H1 (cell line): ENCODE measurements at regions not wholly inside any gene's neighbourhood (a gene's known extent, or its start where the extent isn't known, plus 50 kb on each side); places are given as distances from the start of the nearest gene placed in this dataset.
A peak's percentile ranks its signal among the peaks of the same experiment; 100 is the strongest.

Source experiments
- CTCF ChIA-PET: fragments of 300-600 bp; sonication (Branson Sonifier 250); formaldehyde crosslinking; loops from one replicate; lab custom pipeline; 2021; ENCODE audit not compliant: partially characterized antibody; lab: Charles Lee
- POLR2A ChIA-PET: fragments of 300-600 bp; sonication (Branson Sonifier 250); formaldehyde crosslinking; loops from one replicate; lab custom pipeline; 2021; ENCODE audit warnings: inconsistent platforms; ENCODE audit not compliant: partially characterized antibody; lab: Charles Lee
- DNase-seq, 2 experiments: peaks; one replicate each; pipeline versions ENCODE4 v3.0.0 to v3.0.0-alpha.2; 2010 to 2022; ENCODE audit warnings: low spot score in 2 of 2, low read depth in 1 of 2, mixed read lengths in 1 of 2
- FAIRE-seq: peaks from 2 replicates; lab custom pipeline; 2011; peaks lifted over from hg19 to GRCh38; lab: Jason Lieb, UNC
- H2AFZ ChIP-seq: 2 replicates; pipeline ENCODE4 v1.8.1; 2012; ENCODE audit warnings: low read length, inconsistent platforms
- H2AK5ac ChIP-seq: 2 replicates; pipeline ENCODE4 v1.6.1; 2013; ENCODE audit warnings: low read depth, low read length
- H2BK120ac ChIP-seq: replicated peaks from 2 replicates; pipeline ENCODE3; 2013; ENCODE audit warnings: low read depth, low read length, inconsistent platforms
- H2BK12ac ChIP-seq: 2 replicates; pipeline ENCODE4 v1.6.1; 2013; ENCODE audit warnings: low read depth, low read length
- H2BK15ac ChIP-seq: 2 replicates; pipeline ENCODE4 v1.6.1; 2013; ENCODE audit warnings: low read length
- H2BK20ac ChIP-seq: 2 replicates; pipeline ENCODE4 v1.6.1; 2013; ENCODE audit warnings: low read length
- H2BK5ac ChIP-seq: 2 replicates; pipeline ENCODE4 v1.6.1; 2013; ENCODE audit warnings: low read depth, low read length
- H3K14ac ChIP-seq: 2 replicates; pipeline ENCODE4 v1.6.1; 2013; ENCODE audit warnings: inconsistent platforms; ENCODE audit not compliant: insufficient read length
- H3K18ac ChIP-seq: 2 replicates; pipeline ENCODE4 v1.6.1; 2013; ENCODE audit warnings: low read length; ENCODE audit errors: extremely low read depth
- H3K23ac ChIP-seq: 2 replicates; pipeline ENCODE4 v1.6.1; 2013; ENCODE audit warnings: inconsistent platforms; ENCODE audit not compliant: insufficient read length
- H3K23me2 ChIP-seq: 2 replicates; pipeline ENCODE4 v1.6.1; 2013; ENCODE audit warnings: low read depth, low read length
- H3K27ac ChIP-seq: 2 replicates; pipeline ENCODE4 v1.6.1; 2011; ENCODE audit warnings: low read depth, low read length, inconsistent platforms
- H3K27me3 ChIP-seq, 4 experiments: replicated peaks in 1 of 4; 1 replicate in 1 of 4; 2 replicates in 3 of 4; pipeline versions ENCODE4 v1.6.1 to v1.8.1; 2011 to 2013; ENCODE audit warnings: low read length in 3 of 4, mild to moderate bottlenecking in 3 of 4, inconsistent platforms in 2 of 4, mixed read lengths in 2 of 4, moderate library complexity in 1 of 4; ENCODE audit not compliant: control insufficient read depth in 3 of 4, insufficient read depth in 3 of 4; ENCODE audit errors: extremely low read depth in 1 of 4
- H3K36me3 ChIP-seq, 4 experiments: 2 replicates each; pipeline versions ENCODE4 v1.6.1 to v1.8.1; 2011 to 2013; ENCODE audit warnings: mild to moderate bottlenecking in 4 of 4, low read length in 3 of 4, moderate library complexity in 2 of 4, control low read depth in 1 of 4, inconsistent platforms in 1 of 4; ENCODE audit not compliant: insufficient read depth in 4 of 4, control insufficient read depth in 2 of 4
- H3K4ac ChIP-seq: replicated peaks from 2 replicates; pipeline ENCODE3; 2013; ENCODE audit warnings: low read length, low read depth, mixed read lengths, inconsistent platforms; ENCODE audit not compliant: insufficient read length
- H3K4me1 ChIP-seq, 4 experiments: replicated peaks in 1 of 4; 1 replicate in 1 of 4; 2 replicates in 3 of 4; pipeline versions ENCODE4 v1.6.1 to v1.8.1; 2011 to 2013; ENCODE audit warnings: low read length in 3 of 4, inconsistent platforms in 2 of 4, mixed read lengths in 1 of 4; ENCODE audit not compliant: insufficient read depth in 4 of 4, control insufficient read depth in 3 of 4
- H3K4me2 ChIP-seq, 2 experiments: 2 replicates each; pipeline versions ENCODE4 v1.6.1 to v1.8.1; 2011 to 2013; ENCODE audit warnings: low read depth in 2 of 2, low read length in 2 of 2, control low read depth in 1 of 2, inconsistent platforms in 1 of 2, mild to moderate bottlenecking in 1 of 2; ENCODE audit not compliant: insufficient read depth in 1 of 2
- H3K4me3 ChIP-seq, 4 experiments: fragments of 200-600, 300-600 bp in 1 of 4; sonication (generic), shearing (Covaris generic), sonication (Bioruptor Twin) in 1 of 4; 2 replicates each; pipeline versions ENCODE4 v1.5.1 to v1.8.1; 2011 to 2016; ENCODE audit warnings: low read length in 4 of 4, low read depth in 3 of 4, control low read depth in 2 of 4, inconsistent platforms in 2 of 4, mild to moderate bottlenecking in 2 of 4, mixed read lengths in 1 of 4, moderate library complexity in 1 of 4; ENCODE audit not compliant: insufficient read depth in 2 of 4; ENCODE audit errors: extremely low read depth in 1 of 4
- H3K56ac ChIP-seq: replicated peaks from 2 replicates; pipeline ENCODE3; 2013; ENCODE audit warnings: low read depth, mild to moderate bottlenecking, mixed read lengths, low read length, inconsistent platforms; ENCODE audit not compliant: insufficient read length
- H3K79me1 ChIP-seq: 2 replicates; pipeline ENCODE4 v1.6.1; 2013; ENCODE audit warnings: low read depth, low read length, control low read depth
- H3K79me2 ChIP-seq, 2 experiments: 2 replicates each; pipeline versions ENCODE4 v1.6.1 to v1.8.1; 2012 to 2013; ENCODE audit warnings: low read length in 2 of 2, mild to moderate bottlenecking in 2 of 2, inconsistent platforms in 1 of 2; ENCODE audit not compliant: insufficient read depth in 2 of 2, control insufficient read depth in 1 of 2
- H3K9ac ChIP-seq, 4 experiments: replicated peaks in 1 of 4; 1 replicate in 1 of 4; 2 replicates in 3 of 4; pipeline versions ENCODE4 v1.6.1 to v1.8.1; 2011 to 2013; ENCODE audit warnings: low read depth in 3 of 4, low read length in 3 of 4, control low read depth in 2 of 4, mild to moderate bottlenecking in 2 of 4, moderate library complexity in 2 of 4, inconsistent platforms in 1 of 4; ENCODE audit errors: extremely low read depth in 1 of 4
- H3K9me3 ChIP-seq, 2 experiments: 2 replicates each; pipeline versions ENCODE4 v1.6.1 to v1.8.1; 2012 to 2013; ENCODE audit warnings: mild to moderate bottlenecking in 2 of 2, moderate library complexity in 2 of 2, control low read depth in 1 of 2, inconsistent platforms in 1 of 2, low read depth in 1 of 2, low read length in 1 of 2, mixed read lengths in 1 of 2; ENCODE audit not compliant: insufficient read depth in 2 of 2
- H4K20me1 ChIP-seq, 2 experiments: replicated peaks in 1 of 2; 2 replicates each; pipeline versions ENCODE3 to v1.8.1; 2011 to 2013; ENCODE audit warnings: inconsistent platforms in 2 of 2, low read length in 2 of 2, mild to moderate bottlenecking in 1 of 2; ENCODE audit not compliant: insufficient read depth in 2 of 2, control insufficient read depth in 1 of 2
- H4K5ac ChIP-seq: 2 replicates; pipeline ENCODE4 v1.6.1; 2013; ENCODE audit warnings: low read length, low read depth, mixed read lengths, inconsistent platforms; ENCODE audit not compliant: insufficient read length
- H4K8ac ChIP-seq: 2 replicates; pipeline ENCODE4 v1.8.0; 2013; ENCODE audit warnings: mild to moderate bottlenecking, moderate library complexity, low read length, inconsistent platforms; ENCODE audit not compliant: insufficient read depth; ENCODE audit errors: extremely low read depth
- H4K91ac ChIP-seq: replicated peaks from 2 replicates; pipeline ENCODE3; 2013; ENCODE audit warnings: low read length, mixed read lengths, inconsistent platforms; ENCODE audit not compliant: insufficient read length
- FOSL1 ChIP-seq: IDR thresholded peaks from 2 replicates; pipeline ENCODE4 v1.6.1; 2011; ENCODE audit warnings: mild to moderate bottlenecking, low read depth, low read length, moderate library complexity; ENCODE audit not compliant: insufficient read depth
- RXRA ChIP-seq: IDR thresholded peaks from 2 replicates; pipeline ENCODE4 v1.6.1; 2011; ENCODE audit warnings: low read depth, mild to moderate bottlenecking, low read length, moderate library complexity; ENCODE audit not compliant: insufficient read depth
- SIRT6 ChIP-seq: IDR thresholded peaks from one replicate; pipeline ENCODE4 v1.7.1; 2012; ENCODE audit warnings: low read length, inconsistent platforms
- TEAD4 ChIP-seq: IDR thresholded peaks from 2 replicates; pipeline ENCODE4 v1.6.1; 2012; ENCODE audit warnings: low read depth, low read length, inconsistent platforms, mixed read lengths
- WGBS, 2 experiments: shearing (Covaris generic) in 1 of 2; methylation state at CpG; one replicate each; pipeline versions ENCODE4 v1.1.6 to v1.1.7; 2013 to 2015; ENCODE audit warnings: low lambda C conversion rate in 2 of 2, mixed read lengths in 2 of 2, inconsistent platforms in 1 of 2, low coverage in 1 of 2, missing lambda C conversion rate in 1 of 2; ENCODE audit not compliant: insufficient replicate concordance in 2 of 2, insufficient coverage in 1 of 2, insufficient read length in 1 of 2; ENCODE audit errors: extremely low coverage in 1 of 2, missing lambda C conversion rate in 1 of 2; 5-methylcytosine and 5-hydroxymethylcytosine counted together
- TF ChIP-seq, protein P1 (sequence below), 3 experiments: IDR thresholded peaks; 1 replicate in 2 of 3; 2 replicates in 1 of 3; pipeline versions ENCODE4 v1.5.1 to v1.6.1; 2011; ENCODE audit warnings: low read length in 3 of 3, mild to moderate bottlenecking in 3 of 3, inconsistent platforms in 2 of 3, low read depth in 1 of 3, moderate library complexity in 1 of 3; ENCODE audit not compliant: insufficient read depth in 1 of 3; ENCODE audit errors: control extremely low read depth in 1 of 3
- TF ChIP-seq, protein P2 (sequence below): IDR thresholded peaks from 2 replicates; pipeline ENCODE4 v1.6.1; 2011; ENCODE audit warnings: low read length, improper control_type of control experiment

DNA sequence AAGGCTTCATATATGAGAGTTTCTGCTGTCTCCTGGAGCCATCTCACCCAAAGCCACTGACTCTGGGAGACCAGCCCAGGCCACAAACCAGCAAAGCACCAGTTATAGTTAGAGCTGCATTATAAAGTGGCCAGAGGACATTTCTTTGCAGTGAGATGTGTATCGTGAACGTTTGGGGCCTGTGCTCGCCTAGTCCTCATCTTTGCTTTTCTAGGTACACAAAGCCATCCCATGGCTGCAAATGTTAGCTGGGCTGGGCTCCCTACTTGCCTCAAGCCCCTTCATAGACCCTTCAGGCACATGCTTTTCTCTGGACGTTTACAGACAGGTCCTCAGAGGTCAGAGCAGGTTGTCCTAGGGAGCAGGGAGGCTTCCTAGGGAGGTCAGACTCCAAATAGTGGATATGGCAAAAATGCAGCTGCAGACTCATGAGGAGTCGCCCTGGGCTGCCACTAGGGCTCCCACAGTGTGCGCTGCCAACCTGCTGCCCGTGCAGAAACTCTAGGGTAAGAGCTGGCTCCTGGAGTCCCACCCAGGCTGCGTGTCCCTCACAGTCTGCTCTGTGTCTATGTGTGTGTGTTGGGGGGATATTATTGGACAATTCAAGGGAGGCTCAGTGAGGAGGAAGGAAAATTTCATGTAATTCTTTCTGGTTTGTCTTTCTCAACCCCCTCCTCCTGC lies 141.0 kb downstream of the RPIA start:
- no peak overlapping the region for H3K4me2 ChIP-seq
- TF ChIP-seq FOSL1: no peak
- TF ChIP-seq, protein P1, sequence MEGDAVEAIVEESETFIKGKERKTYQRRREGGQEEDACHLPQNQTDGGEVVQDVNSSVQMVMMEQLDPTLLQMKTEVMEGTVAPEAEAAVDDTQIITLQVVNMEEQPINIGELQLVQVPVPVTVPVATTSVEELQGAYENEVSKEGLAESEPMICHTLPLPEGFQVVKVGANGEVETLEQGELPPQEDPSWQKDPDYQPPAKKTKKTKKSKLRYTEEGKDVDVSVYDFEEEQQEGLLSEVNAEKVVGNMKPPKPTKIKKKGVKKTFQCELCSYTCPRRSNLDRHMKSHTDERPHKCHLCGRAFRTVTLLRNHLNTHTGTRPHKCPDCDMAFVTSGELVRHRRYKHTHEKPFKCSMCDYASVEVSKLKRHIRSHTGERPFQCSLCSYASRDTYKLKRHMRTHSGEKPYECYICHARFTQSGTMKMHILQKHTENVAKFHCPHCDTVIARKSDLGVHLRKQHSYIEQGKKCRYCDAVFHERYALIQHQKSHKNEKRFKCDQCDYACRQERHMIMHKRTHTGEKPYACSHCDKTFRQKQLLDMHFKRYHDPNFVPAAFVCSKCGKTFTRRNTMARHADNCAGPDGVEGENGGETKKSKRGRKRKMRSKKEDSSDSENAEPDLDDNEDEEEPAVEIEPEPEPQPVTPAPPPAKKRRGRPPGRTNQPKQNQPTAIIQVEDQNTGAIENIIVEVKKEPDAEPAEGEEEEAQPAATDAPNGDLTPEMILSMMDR (IDR thresholded peaks at IDR 0.05; ENCODE audit: control extremely low read depth in 1 of 3, insufficient read depth in 1 of 3, low read depth in 1 of 3, low read length in 3 of 3): peak in 1 of 3 experiments; percentile 22; a peak in 1 of 4 replicates
- no peak for TF ChIP-seq TEAD4
- TF ChIP-seq, protein P2, sequence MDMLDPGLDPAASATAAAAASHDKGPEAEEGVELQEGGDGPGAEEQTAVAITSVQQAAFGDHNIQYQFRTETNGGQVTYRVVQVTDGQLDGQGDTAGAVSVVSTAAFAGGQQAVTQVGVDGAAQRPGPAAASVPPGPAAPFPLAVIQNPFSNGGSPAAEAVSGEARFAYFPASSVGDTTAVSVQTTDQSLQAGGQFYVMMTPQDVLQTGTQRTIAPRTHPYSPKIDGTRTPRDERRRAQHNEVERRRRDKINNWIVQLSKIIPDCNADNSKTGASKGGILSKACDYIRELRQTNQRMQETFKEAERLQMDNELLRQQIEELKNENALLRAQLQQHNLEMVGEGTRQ: no peak
- no peak for TF ChIP-seq RXRA
- TF ChIP-seq SIRT6: no peak
- H3K9me3 ChIP-seq: no peaks in the 10 kb centered on the region
- peaks cover 0 to 4% (median 0%) of the 10 kb centered on the region in 4 experiments; a peak in 2 of 7 replicates for H3K4me1 ChIP-seq
- no peak overlapping the region for H2AK5ac ChIP-seq
- no peak overlapping the region for H3K18ac ChIP-seq
- H3K27me3 ChIP-seq: no peaks in the 10 kb centered on the region
- H4K5ac ChIP-seq: no peak overlapping the region
- H3K23ac ChIP-seq: no peak overlapping the region
- no peak for DNase-seq
- no peak overlapping the region for H2BK120ac ChIP-seq
- FAIRE-seq: no peak
- no peaks in the 10 kb centered on the region for H4K20me1 ChIP-seq
- 84% methylated on average over 8 of the region's 8 CpGs; no CpG with 5 or more reads in 1 of the 2 experiments for WGBS, 2 experiments
- no peak overlapping the region for H3K14ac ChIP-seq
- no peak overlapping the region for H2BK12ac ChIP-seq
- H2BK5ac ChIP-seq: no peak overlapping the region
- H2BK20ac ChIP-seq: no peak overlapping the region
- H4K91ac ChIP-seq: no peak overlapping the region
- no peaks in the 10 kb centered on the region for H3K79me1 ChIP-seq
- POLR2A ChIA-PET: no interaction called here
- CTCF ChIA-PET: no interaction called here
- H4K8ac ChIP-seq: no peak overlapping the region
- no peak overlapping the region for H3K4me3 ChIP-seq
- no peaks in the 10 kb centered on the region for H3K23me2 ChIP-seq
- no peak overlapping the region for H3K56ac ChIP-seq
- no peak overlapping the region for H2BK15ac ChIP-seq
- H3K27ac ChIP-seq: no peak overlapping the region
- H3K79me2 ChIP-seq: no peaks in the 10 kb centered on the region
- no peaks in the 10 kb centered on the region for H3K36me3 ChIP-seq
- no peak overlapping the region for H3K4ac ChIP-seq
- no peak overlapping the region for H3K9ac ChIP-seq
- H2AFZ ChIP-seq: no peak overlapping the region
